Erythroblast (primary cell): ENCODE measurements at regions not wholly inside any gene's neighbourhood (a gene's known extent, or its start where the extent isn't known, plus 50 kb on each side); places are given as distances from the start of the nearest gene placed in this dataset.

Source experiments
- GATA1 ChIP-seq: IDR thresholded peaks from 2 replicates; pipeline ENCODE4 v1.6.1; 2011; ENCODE audit warnings: low read depth, mild to moderate bottlenecking, control low read depth, low read length, moderate library complexity
- POLR2A ChIP-seq: IDR thresholded peaks from 2 replicates; pipeline ENCODE4 v1.6.1; 2011; ENCODE audit warnings: mild to moderate bottlenecking, low read length

DNA sequence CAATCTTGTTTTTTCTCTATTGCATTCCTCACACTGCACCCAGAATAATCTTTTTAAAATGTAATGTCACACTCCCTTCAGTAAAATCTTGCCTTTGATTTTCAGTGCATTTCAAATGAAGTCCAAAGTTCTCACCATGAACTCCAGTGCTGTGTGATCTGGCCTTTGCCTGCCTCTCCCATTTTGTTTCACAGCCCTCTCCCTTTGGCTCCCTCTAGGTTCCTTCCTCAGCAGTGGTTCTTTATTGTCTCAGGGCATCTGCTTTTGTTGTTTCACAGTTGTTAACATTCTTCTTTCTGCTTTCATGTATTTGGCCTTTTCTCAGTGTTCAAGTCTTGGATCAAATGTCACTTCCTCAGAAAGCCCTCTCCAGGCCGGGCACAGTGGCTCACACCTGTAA lies 84.5 kb upstream of the AMN1 start:
- TF ChIP-seq POLR2A = no peak
- no peak for TF ChIP-seq GATA1
